ENCODE measurements at regions not wholly inside any gene's neighbourhood (a gene's known extent, or its start where the extent isn't known, plus 50 kb on each side); places are given as distances from the start of the nearest gene placed in this dataset.

DNA sequence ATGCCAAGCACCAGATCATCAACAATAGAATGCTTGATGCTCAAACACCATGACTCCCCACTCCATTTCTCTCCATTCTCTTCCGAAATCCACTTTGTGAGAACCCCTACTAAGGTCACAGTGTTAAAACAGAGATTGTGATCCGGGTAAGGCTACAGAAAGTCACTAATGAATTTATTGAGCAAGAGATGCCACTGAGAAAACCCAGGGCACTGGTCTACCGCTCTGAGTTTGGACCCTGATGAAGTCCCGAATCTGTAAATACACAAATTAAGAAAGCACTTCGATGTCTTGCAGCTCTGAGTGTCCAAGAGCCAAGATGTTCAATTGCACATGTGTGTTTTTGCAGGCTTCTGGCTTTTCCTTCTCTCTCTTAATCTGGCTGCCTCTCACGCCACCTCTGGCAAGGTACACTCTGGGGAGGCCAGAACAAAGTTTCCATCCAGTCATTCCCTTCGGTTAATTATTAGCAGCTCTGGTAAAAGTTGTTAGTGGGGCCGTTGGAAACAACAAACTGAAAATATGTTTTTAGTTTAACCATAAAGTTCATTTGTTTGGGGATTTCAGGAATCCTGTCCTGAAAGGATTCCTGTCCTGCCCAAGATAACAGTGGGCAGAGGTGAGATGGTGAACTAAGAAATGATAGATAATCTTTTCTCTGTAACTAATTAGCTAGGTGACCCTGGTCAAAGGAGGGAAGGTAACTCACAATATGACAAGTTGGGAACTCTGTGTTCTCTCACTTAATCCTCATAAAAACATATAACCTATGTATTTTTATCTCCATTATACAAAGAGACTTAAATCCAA is 75.4 kb downstream of the BTG1 start:
- TF ChIP-seq, protein P1, sequence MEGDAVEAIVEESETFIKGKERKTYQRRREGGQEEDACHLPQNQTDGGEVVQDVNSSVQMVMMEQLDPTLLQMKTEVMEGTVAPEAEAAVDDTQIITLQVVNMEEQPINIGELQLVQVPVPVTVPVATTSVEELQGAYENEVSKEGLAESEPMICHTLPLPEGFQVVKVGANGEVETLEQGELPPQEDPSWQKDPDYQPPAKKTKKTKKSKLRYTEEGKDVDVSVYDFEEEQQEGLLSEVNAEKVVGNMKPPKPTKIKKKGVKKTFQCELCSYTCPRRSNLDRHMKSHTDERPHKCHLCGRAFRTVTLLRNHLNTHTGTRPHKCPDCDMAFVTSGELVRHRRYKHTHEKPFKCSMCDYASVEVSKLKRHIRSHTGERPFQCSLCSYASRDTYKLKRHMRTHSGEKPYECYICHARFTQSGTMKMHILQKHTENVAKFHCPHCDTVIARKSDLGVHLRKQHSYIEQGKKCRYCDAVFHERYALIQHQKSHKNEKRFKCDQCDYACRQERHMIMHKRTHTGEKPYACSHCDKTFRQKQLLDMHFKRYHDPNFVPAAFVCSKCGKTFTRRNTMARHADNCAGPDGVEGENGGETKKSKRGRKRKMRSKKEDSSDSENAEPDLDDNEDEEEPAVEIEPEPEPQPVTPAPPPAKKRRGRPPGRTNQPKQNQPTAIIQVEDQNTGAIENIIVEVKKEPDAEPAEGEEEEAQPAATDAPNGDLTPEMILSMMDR (IDR thresholded peaks at IDR 0.05; ENCODE audit: low read depth, low read length, missing input control): no peak
- TF ChIP-seq FOXA1 (IDR thresholded peaks at IDR 0.05): no peak
- TF ChIP-seq RAD21 (IDR thresholded peaks at IDR 0.05): peak; percentile 53 to 59
- TF ChIP-seq, protein P2, sequence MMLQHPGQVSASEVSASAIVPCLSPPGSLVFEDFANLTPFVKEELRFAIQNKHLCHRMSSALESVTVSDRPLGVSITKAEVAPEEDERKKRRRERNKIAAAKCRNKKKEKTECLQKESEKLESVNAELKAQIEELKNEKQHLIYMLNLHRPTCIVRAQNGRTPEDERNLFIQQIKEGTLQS (IDR thresholded peaks at IDR 0.05): peak; percentile 53
- TF ChIP-seq, protein P3, sequence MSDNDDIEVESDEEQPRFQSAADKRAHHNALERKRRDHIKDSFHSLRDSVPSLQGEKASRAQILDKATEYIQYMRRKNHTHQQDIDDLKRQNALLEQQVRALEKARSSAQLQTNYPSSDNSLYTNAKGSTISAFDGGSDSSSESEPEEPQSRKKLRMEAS (IDR thresholded peaks at IDR 0.05): no peak
- TF ChIP-seq, protein P4, sequence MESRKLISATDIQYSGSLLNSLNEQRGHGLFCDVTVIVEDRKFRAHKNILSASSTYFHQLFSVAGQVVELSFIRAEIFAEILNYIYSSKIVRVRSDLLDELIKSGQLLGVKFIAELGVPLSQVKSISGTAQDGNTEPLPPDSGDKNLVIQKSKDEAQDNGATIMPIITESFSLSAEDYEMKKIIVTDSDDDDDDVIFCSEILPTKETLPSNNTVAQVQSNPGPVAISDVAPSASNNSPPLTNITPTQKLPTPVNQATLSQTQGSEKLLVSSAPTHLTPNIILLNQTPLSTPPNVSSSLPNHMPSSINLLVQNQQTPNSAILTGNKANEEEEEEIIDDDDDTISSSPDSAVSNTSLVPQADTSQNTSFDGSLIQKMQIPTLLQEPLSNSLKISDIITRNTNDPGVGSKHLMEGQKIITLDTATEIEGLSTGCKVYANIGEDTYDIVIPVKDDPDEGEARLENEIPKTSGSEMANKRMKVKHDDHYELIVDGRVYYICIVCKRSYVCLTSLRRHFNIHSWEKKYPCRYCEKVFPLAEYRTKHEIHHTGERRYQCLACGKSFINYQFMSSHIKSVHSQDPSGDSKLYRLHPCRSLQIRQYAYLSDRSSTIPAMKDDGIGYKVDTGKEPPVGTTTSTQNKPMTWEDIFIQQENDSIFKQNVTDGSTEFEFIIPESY (IDR thresholded peaks at IDR 0.05): peak; percentile 16
- TF ChIP-seq GABPA (IDR thresholded peaks at IDR 0.05 in 1 of 2, conservative IDR thresholded peaks at IDR 0.05 in 1 of 2): no peak
- TF ChIP-seq TAF1 (conservative IDR thresholded peaks at IDR 0.05): peak; percentile 33
- TF ChIP-seq YY1 (IDR thresholded peaks at IDR 0.05): no peak
- peak; percentile 70 to 73 for TF ChIP-seq HNF4A (conservative IDR thresholded peaks at IDR 0.05)
- peak; percentile 44 for TF ChIP-seq REST (IDR thresholded peaks at IDR 0.05)

Measured in liver (tissue), 3 donors.